Choroid plexus epithelial cell (primary cell): ENCODE measurements at regions not wholly inside any gene's neighbourhood (a gene's known extent, or its start where the extent isn't known, plus 50 kb on each side); places are given as distances from the start of the nearest gene placed in this dataset.

Experiments
- DNase-seq: peaks from one replicate; pipeline ENCODE4 v3.0.0-alpha.2; 2010; ENCODE audit warnings: low read depth
- H3K4me3 ChIP-seq: 2 replicates; pipeline ENCODE4 v1.5.1; 2011; ENCODE audit warnings: low read depth, mild to moderate bottlenecking, control low read depth, low read length, moderate library complexity
- CTCF ChIP-seq: conservative IDR thresholded peaks from 2 replicates; pipeline ENCODE4 v1.5.1; 2011; ENCODE audit warnings: low read depth, mild to moderate bottlenecking, control low read depth, inconsistent platforms, low read length, moderate library complexity

- H3K4me3 ChIP-seq = no peak overlapping the region
- TF ChIP-seq CTCF = no peak
- DNase-seq = no peak
These were observed 281.8 kb downstream of the RNF144B start for GRCh38 chr6:18668994-18669393.

- DNase-seq = no peak
- no peak for TF ChIP-seq CTCF
- no peak overlapping the region for H3K4me3 ChIP-seq
These were observed 285.7 kb downstream of the RNF144B start for GRCh38 chr6:18672852-18673251.

DNA sequence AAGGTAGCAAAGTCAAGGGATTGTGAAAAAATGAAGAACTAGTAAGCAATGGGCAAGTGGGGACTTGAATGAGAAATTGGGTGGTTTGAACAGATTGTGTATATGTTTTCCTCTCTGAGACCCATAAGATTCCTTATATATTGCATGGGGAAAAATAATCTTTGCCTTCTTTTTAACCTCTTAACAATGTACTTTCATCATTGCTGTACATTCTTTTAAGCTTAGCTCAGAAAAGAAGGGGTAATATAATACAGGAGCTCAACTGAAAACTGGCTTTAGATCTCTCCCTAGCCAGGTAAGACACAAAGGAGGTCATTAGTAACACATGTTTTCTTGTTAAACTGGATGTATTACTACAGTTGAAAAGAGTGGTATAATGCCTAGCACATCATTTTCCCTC lies 287.2 kb downstream of the RNF144B start:
- TF ChIP-seq CTCF = no peak
- no peak overlapping the region for H3K4me3 ChIP-seq
- DNase-seq = no peak

DNA sequence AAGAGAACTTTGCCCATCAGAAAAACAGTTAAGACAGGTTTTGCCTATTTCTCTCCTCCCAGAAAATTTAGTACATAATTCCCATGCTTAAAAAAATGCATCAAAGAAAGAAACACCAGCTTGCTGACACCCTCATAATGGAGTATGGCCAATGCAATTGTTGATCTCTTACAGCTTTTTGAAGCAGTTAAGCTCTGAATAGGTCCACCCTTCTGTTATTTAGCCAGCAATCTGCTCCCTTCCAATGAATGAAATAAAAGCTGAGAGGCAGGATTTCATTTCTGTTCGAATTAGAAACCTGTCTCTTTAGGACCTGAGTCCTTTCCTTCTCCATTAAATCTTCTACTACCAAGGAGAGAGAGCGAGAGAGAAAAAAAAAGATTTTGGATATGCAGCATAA lies 288.7 kb downstream of the RNF144B start:
- no peak for DNase-seq
- no peak overlapping the region for H3K4me3 ChIP-seq
- TF ChIP-seq CTCF = no peak

DNA sequence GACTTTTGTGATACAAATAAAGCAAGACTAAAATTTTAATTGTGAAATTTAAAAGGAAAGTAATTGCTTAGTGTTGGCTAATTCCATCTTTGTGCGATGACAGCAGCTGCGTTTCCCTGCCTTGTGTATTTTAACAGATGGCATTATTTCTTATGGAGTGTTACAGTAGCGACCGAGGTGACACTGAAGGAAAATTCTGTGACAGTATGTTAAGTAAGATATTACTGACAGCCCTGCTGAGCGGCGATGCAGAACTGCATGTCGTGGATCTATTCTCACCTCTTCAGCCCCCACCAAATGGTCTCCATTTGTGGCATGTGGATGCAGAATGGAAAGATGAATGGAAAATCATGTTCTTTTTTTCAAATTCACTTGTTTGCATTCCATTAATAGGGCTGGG lies 289.4 kb downstream of the RNF144B start:
- DNase-seq = no peak
- no peak for TF ChIP-seq CTCF
- no peak overlapping the region for H3K4me3 ChIP-seq

DNA sequence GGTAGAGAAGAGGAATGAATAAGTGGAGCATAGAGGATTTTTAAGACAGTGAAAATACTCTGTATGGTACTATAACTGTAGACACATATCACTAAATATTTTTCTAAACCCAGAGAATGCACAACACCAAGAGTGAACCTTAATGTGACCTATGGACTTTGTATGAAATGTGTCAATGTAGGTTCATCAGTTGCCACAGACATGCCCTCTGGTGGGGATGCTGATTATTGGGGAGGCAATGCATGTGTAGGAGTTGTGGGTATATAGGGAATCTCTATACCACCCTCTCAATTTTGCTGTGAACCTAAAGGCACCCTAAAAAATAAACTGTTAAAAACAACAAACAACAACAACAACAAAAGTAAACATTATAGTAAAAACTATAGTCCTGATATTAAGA lies 293.7 kb downstream of the RNF144B start:
- DNase-seq = no peak
- no peak overlapping the region for H3K4me3 ChIP-seq
- TF ChIP-seq CTCF = peak; percentile 20

GRCh38 chr6:18681832-18682503 lies 294.8 kb downstream of the RNF144B start:
- TF ChIP-seq CTCF = no peak
- DNase-seq = no peak
- no peak overlapping the region for H3K4me3 ChIP-seq
